Natural killer cell (primary cell): ENCODE measurements at regions not wholly inside any gene's neighbourhood (a gene's known extent, or its start where the extent isn't known, plus 50 kb on each side); places are given as distances from the start of the nearest gene placed in this dataset.
"Not testable (repeated sequence)": the region's sequence is repeated elsewhere in the genome, so short reads cannot be mapped to it uniquely, and the experiment has no call there.

Experiments used
- ATAC-seq, 3 donors: fragments of 150-1000 bp in 2 of 3; fragments of 200-7000 bp in 1 of 3; cut with Tn5 transposase; 1 replicate in 1 of 3; 2 replicates in 2 of 3; pipeline ENCODE4 v1.10.0; 2021; ENCODE audit warnings: mild to moderate bottlenecking in 2 of 3, moderate library complexity in 2 of 3
- DNase-seq, 2 donors: peaks; one replicate each; pipeline versions ENCODE4 v3.0.0 to v3.0.0-alpha.2; 2013 to 2021; ENCODE audit warnings: mixed read lengths in 1 of 2
- H3K27ac ChIP-seq: one replicate; pipeline ENCODE4 v1.5.1; 2013; ENCODE audit warnings: mild to moderate bottlenecking, low read length
- H3K27me3 ChIP-seq: one replicate; pipeline ENCODE4 v1.6.1; 2013; ENCODE audit warnings: low read length; ENCODE audit not compliant: control insufficient read depth, insufficient read depth
- H3K36me3 ChIP-seq: one replicate; pipeline ENCODE4 v1.6.1; 2013; ENCODE audit warnings: low read length; ENCODE audit not compliant: control insufficient read depth, insufficient read depth
- H3K4me1 ChIP-seq: one replicate; pipeline ENCODE4 v1.6.1; 2013; ENCODE audit warnings: low read length; ENCODE audit not compliant: control insufficient read depth, insufficient read depth
- H3K4me3 ChIP-seq: one replicate; pipeline ENCODE4 v1.5.1; 2013; ENCODE audit warnings: low read length
- H3K9me3 ChIP-seq: one replicate; pipeline ENCODE4 v1.6.1; 2013; ENCODE audit warnings: low read length; ENCODE audit not compliant: control insufficient read depth, insufficient read depth
- H3K27ac Mint-ChIP-seq, 2 donors: one replicate each; pipeline ENCODE4 v1.8.0; 2022; ENCODE audit warnings: mild to moderate bottlenecking in 2 of 2, mixed read lengths in 2 of 2, moderate library complexity in 1 of 2
- H3K27me3 Mint-ChIP-seq, 2 donors: one replicate each; pipeline ENCODE4 v1.8.0; 2022; ENCODE audit warnings: low read depth in 2 of 2, mixed read lengths in 2 of 2
- H3K36me3 Mint-ChIP-seq: one replicate; pipeline ENCODE4 v1.8.0; 2022; ENCODE audit warnings: mixed read lengths
- H3K4me1 Mint-ChIP-seq, 2 donors: one replicate each; pipeline ENCODE4 v1.8.0; 2022; ENCODE audit warnings: mixed read lengths in 2 of 2
- H3K4me3 Mint-ChIP-seq: one replicate; pipeline ENCODE4 v1.8.0; 2022; ENCODE audit warnings: mild to moderate bottlenecking, moderate library complexity, mixed read lengths
- H3K9me3 Mint-ChIP-seq, 2 donors: one replicate each; pipeline ENCODE4 v1.8.0; 2022; ENCODE audit warnings: mixed read lengths in 2 of 2
- WGBS: methylation state at CpG from one replicate; pipeline ENCODE4 v1.1.7; 2013; ENCODE audit warnings: missing lambda C conversion rate; ENCODE audit not compliant: insufficient coverage; 5-methylcytosine and 5-hydroxymethylcytosine counted together
- intact Hi-C: fragments of 100-400 bp; cut with micrococcal nuclease; formaldehyde crosslinking; loops from one replicate; pipeline ENCODE4 v1.14.2; 2022
- TF ChIP-seq, protein P1 (sequence below): fragments of 200-600 bp; IDR thresholded peaks from one replicate; pipeline ENCODE4 v1.8.0; 2022; ENCODE audit warnings: antibody characterized with exemption

DNA sequence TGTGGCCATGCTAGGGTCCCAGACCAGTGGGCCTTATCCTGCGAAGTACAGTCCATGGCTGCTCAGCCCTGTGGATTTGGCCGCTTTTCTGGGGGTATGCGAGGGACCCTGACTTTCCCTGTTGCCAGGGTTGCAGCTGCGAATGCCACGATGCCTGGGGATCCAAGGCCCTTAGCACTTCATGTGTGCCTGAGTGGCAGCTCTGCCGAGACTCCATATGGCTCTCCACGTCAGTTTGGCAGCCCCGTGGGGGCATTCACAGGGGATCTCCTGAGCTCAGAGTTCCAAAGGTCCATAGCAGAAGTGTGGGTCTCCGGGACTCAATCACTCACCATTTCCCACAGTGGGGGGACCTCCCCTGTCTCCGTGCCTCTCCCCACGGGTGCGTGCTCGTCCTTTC is 319.5 kb downstream of the DOK5 start:
- Mint-ChIP-seq H3K27me3 (no peaks in the 10 kb centered on the region), H3K36me3 (peaks cover 6% of the 10 kb centered on the region), H3K4me1 (no peaks in the 10 kb centered on the region), H3K9me3 (peaks cover 0 to 9% of the 10 kb centered on the region in 2 donors), H3K4me3 (no peak overlapping the region), H3K27ac (no peak overlapping the region)
- Histone ChIP-seq H3K9me3 (peaks cover 4% of the 10 kb centered on the region), H3K36me3 (no peaks in the 10 kb centered on the region), H3K4me1 (no peaks in the 10 kb centered on the region), H3K4me3 (no peak overlapping the region), H3K27me3 (no peaks in the 10 kb centered on the region), H3K27ac (no peak overlapping the region)
- no peak for ATAC-seq
- TF ChIP-seq, protein P1, sequence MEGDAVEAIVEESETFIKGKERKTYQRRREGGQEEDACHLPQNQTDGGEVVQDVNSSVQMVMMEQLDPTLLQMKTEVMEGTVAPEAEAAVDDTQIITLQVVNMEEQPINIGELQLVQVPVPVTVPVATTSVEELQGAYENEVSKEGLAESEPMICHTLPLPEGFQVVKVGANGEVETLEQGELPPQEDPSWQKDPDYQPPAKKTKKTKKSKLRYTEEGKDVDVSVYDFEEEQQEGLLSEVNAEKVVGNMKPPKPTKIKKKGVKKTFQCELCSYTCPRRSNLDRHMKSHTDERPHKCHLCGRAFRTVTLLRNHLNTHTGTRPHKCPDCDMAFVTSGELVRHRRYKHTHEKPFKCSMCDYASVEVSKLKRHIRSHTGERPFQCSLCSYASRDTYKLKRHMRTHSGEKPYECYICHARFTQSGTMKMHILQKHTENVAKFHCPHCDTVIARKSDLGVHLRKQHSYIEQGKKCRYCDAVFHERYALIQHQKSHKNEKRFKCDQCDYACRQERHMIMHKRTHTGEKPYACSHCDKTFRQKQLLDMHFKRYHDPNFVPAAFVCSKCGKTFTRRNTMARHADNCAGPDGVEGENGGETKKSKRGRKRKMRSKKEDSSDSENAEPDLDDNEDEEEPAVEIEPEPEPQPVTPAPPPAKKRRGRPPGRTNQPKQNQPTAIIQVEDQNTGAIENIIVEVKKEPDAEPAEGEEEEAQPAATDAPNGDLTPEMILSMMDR: no peak
- 91% methylated on average over 13 of the region's 13 CpGs for WGBS
- intact Hi-C loops: no loop called here
- no peak for DNase-seq

DNA sequence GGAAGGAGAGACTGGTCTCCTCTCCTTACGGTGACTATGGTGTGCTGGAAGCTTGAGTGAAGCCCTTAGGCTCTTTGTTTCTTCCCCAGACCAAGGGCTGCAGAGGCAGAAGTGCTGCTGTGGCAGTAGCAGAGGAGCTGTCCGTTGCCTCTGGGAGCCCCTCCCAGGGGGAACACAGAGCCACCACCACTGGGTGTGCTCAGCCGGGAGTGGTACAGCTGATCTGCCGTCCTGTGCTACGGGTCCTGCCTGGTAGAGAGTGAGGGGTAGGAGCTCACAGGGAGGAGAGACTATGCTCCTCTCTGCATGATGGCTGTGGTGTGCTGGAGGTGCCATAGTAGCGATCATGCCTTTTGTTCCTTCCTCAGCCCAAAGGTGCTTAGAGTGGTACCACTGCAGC is 318.7 kb downstream of the DOK5 start:
- no peaks in the 10 kb centered on the region for H3K27me3 Mint-ChIP-seq
- DNase-seq (no peak), ATAC-seq (no peak)
- H3K36me3 ChIP-seq: no peaks in the 10 kb centered on the region
- no peak overlapping the region for H3K27ac ChIP-seq
- H3K4me3 ChIP-seq: no peak overlapping the region
- TF ChIP-seq, protein P1: no peak
- intact Hi-C loops: no loop called here
- no peaks in the 10 kb centered on the region for H3K4me1 ChIP-seq
- no peaks in the 10 kb centered on the region for H3K4me1 Mint-ChIP-seq
- H3K36me3 Mint-ChIP-seq: peaks cover 6% of the 10 kb centered on the region
- H3K9me3 Mint-ChIP-seq: peaks cover 1 to 9% of the 10 kb centered on the region in 2 donors
- H3K27me3 ChIP-seq: no peaks in the 10 kb centered on the region
- WGBS: 84% methylated on average over 6 of the region's 6 CpGs
- no peak overlapping the region for H3K4me3 Mint-ChIP-seq
- no peak overlapping the region for H3K27ac Mint-ChIP-seq
- peaks cover 4% of the 10 kb centered on the region for H3K9me3 ChIP-seq

DNA sequence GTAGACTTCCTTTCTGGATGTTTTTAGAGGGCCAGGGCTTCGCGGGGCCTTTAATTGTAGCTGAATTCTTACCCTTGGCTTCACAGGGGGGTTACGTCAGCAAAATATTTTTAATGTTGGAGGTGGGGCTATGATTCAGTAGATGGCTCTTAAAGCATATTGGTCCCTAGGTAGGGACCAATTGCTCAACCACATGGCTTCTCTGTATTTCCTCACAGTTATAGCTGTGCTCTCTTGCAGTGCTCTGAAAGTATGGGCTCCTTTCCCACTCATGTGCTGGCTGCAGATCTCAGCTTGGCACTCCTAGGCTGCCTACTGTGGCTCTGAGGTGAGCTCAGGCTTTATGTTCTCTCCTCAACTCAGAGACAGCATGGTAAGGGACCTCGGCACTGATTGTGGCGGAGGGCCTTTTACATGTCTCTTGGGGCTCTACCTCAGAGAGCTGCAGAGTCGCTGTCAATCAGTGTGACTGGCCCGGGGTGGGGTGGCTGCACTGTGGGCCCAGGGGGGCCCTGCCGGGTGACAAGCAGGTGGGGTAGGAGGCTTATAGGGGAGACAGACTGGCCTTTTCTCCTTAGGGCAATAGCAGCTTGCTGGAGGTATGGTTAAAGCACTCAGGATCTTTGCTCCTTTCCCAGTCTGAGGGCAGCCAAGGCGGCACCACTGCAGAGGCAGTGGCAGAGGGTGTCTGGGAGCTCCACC is 318.0 kb downstream of the DOK5 start:
- ATAC-seq: no peak
- H3K27me3 ChIP-seq: no peaks in the 10 kb centered on the region
- no peaks in the 10 kb centered on the region for H3K4me1 ChIP-seq
- TF ChIP-seq, protein P1: no peak
- peaks cover 4% of the 10 kb centered on the region for H3K9me3 ChIP-seq
- H3K36me3 Mint-ChIP-seq: peaks cover 6% of the 10 kb centered on the region
- H3K27me3 Mint-ChIP-seq: no peaks in the 10 kb centered on the region
- no peak overlapping the region for H3K4me3 ChIP-seq
- no peak overlapping the region for H3K4me3 Mint-ChIP-seq
- H3K27ac ChIP-seq: no peak overlapping the region
- 82% methylated on average over 9 of the region's 9 CpGs for WGBS
- H3K27ac Mint-ChIP-seq: no peak overlapping the region
- DNase-seq: no peak
- H3K9me3 Mint-ChIP-seq: peaks cover 5 to 9% of the 10 kb centered on the region in 2 donors
- H3K4me1 Mint-ChIP-seq: no peaks in the 10 kb centered on the region
- no peaks in the 10 kb centered on the region for H3K36me3 ChIP-seq
- intact Hi-C loops: no loop called here

DNA sequence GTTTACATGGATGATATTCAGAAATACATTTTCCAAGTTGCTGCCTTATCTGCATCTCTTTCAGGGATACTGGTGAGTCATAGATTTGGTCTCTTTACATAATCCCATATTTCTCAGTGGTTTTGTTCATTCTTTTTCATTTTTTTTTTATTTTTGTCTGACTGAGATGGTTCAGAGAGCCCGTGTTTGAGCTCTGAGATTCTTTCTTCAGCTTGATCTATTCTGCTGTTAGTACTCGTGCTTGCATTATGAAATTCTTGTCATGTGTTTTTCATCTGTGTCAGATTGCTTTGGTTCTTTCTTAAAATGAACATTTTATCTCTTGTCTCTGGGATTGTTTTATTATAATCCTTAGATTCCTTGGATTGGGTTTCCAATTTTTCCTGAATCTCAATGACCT is 317.3 kb downstream of the DOK5 start:
- H3K27me3 Mint-ChIP-seq: no peaks in the 10 kb centered on the region
- Histone ChIP-seq H3K4me1 (no peaks in the 10 kb centered on the region), H3K27ac (no peak overlapping the region), H3K36me3 (no peaks in the 10 kb centered on the region), H3K4me3 (no peak overlapping the region), H3K27me3 (no peaks in the 10 kb centered on the region), H3K9me3 (peaks cover 4% of the 10 kb centered on the region)
- H3K36me3 Mint-ChIP-seq: peaks cover 6% of the 10 kb centered on the region
- H3K4me3 Mint-ChIP-seq: no peak overlapping the region
- H3K4me1 Mint-ChIP-seq: no peaks in the 10 kb centered on the region
- TF ChIP-seq, protein P1: no peak
- peaks cover 5 to 11% of the 10 kb centered on the region in 2 donors for H3K9me3 Mint-ChIP-seq
- H3K27ac Mint-ChIP-seq: no peak overlapping the region
- ATAC-seq (no peak), DNase-seq (no peak)
- 86% methylated on average over 2 of the region's 2 CpGs for WGBS
- intact Hi-C loops: no loop called here

DNA sequence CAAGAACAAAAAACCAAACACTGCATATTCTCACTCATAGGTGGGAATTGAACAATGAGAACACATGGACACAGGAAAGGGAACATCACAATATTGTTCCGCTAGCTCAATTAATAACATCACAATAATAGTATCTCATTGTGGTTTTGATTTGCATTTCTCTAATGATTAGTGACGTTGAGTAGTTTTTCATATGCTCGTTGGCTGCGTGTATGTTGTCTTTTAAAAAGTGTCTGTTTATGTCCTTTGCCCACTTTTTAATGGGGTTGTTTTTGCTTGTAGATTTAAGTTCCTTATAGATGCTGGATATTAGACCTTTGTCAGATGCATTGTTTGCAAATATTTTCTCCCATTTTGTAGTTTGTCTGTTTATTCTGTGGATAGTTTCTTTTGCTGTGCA is 312.9 kb downstream of the DOK5 start:
- H3K27ac Mint-ChIP-seq, intact Hi-C loops, H3K4me1 Mint-ChIP-seq, H3K4me1 ChIP-seq, ATAC-seq, DNase-seq, H3K4me3 Mint-ChIP-seq, H3K27me3 ChIP-seq, H3K4me3 ChIP-seq, H3K36me3 Mint-ChIP-seq, H3K9me3 ChIP-seq, H3K27ac ChIP-seq, H3K36me3 ChIP-seq, H3K27me3 Mint-ChIP-seq: not testable (repeated sequence)
- H3K9me3 Mint-ChIP-seq: peaks cover 8 to 11% of the 10 kb centered on the region in 2 donors
- 89% methylated on average over 3 of the region's 4 CpGs for WGBS
